ENCODE measurements at regions not wholly inside any gene's neighbourhood (a gene's known extent, or its start where the extent isn't known, plus 50 kb on each side); places are given as distances from the start of the nearest gene placed in this dataset.

- no peak for DNase-seq (ENCODE audit: low read depth in 2 of 2)
- no peak overlapping the region for H3K4me3 ChIP-seq (replicated peaks in 1 of 2; ENCODE audit: low read depth in 2 of 2, low read length in 2 of 2)
- TF ChIP-seq, protein P1, sequence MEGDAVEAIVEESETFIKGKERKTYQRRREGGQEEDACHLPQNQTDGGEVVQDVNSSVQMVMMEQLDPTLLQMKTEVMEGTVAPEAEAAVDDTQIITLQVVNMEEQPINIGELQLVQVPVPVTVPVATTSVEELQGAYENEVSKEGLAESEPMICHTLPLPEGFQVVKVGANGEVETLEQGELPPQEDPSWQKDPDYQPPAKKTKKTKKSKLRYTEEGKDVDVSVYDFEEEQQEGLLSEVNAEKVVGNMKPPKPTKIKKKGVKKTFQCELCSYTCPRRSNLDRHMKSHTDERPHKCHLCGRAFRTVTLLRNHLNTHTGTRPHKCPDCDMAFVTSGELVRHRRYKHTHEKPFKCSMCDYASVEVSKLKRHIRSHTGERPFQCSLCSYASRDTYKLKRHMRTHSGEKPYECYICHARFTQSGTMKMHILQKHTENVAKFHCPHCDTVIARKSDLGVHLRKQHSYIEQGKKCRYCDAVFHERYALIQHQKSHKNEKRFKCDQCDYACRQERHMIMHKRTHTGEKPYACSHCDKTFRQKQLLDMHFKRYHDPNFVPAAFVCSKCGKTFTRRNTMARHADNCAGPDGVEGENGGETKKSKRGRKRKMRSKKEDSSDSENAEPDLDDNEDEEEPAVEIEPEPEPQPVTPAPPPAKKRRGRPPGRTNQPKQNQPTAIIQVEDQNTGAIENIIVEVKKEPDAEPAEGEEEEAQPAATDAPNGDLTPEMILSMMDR (IDR thresholded peaks at IDR 0.05; ENCODE audit: low read depth, low read length), result no peak
Observed at GRCh38 chr2:234334756-234335155, 162.1 kb downstream of the ARL4C start.

- TF ChIP-seq, protein P1 (IDR thresholded peaks at IDR 0.05; ENCODE audit: low read depth, low read length), result no peak
- peak; percentile 2 to 17 for DNase-seq (ENCODE audit: low read depth in 2 of 2)
- H3K4me3 ChIP-seq (replicated peaks in 1 of 2; ENCODE audit: low read depth in 2 of 2, low read length in 2 of 2), result no peak overlapping the region
Observed at GRCh38 chr2:234334151-234334550, 162.7 kb downstream of the ARL4C start.

- no peak for DNase-seq (ENCODE audit: low read depth in 2 of 2)
- TF ChIP-seq, protein P1 (IDR thresholded peaks at IDR 0.05; ENCODE audit: low read depth, low read length), result no peak
Observed at GRCh38 chr2:234333168-234334130, 163.4 kb downstream of the ARL4C start.

DNA sequence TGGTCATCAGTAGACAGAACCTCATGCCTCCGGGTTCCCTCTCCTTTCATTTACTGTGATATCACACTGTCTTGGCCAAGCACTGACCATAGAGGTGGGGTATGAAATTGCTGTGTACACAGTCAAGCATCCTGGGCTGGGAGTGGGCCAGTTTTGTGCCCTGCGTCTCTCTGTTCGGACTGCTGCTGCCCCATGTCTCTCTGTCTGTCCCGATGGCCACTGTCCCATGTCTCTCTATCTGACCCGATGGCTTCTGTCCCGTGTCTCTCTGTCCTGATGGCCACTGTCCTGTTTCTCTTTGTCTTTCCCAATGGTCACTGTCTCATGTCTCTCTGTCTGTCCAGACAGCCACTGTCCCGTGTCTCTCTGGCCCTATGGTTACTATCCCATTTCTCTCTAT is 164.9 kb downstream of the ARL4C start:
- TF ChIP-seq, protein P1 (IDR thresholded peaks at IDR 0.05; ENCODE audit: low read depth, low read length), result no peak
- no peak overlapping the region for H3K4me3 ChIP-seq (replicated peaks in 1 of 2; ENCODE audit: low read depth in 2 of 2, low read length in 2 of 2)
- no peak for DNase-seq (ENCODE audit: low read depth in 2 of 2)

More at GRCh38 chr2:234333168-234334130, 163.4 kb downstream of the ARL4C start:
- no peak overlapping the region for H3K4me3 ChIP-seq (replicated peaks in 1 of 2; ENCODE audit: low read depth in 2 of 2, low read length in 2 of 2)

- H3K4me3 ChIP-seq (replicated peaks in 1 of 2; ENCODE audit: low read depth in 2 of 2, low read length in 2 of 2), result no peak overlapping the region
- TF ChIP-seq, protein P1 (IDR thresholded peaks at IDR 0.05; ENCODE audit: low read depth, low read length), result no peak
- DNase-seq (ENCODE audit: low read depth in 2 of 2), result no peak
Observed at GRCh38 chr2:234331566-234331965, 165.3 kb downstream of the ARL4C start.

DNA sequence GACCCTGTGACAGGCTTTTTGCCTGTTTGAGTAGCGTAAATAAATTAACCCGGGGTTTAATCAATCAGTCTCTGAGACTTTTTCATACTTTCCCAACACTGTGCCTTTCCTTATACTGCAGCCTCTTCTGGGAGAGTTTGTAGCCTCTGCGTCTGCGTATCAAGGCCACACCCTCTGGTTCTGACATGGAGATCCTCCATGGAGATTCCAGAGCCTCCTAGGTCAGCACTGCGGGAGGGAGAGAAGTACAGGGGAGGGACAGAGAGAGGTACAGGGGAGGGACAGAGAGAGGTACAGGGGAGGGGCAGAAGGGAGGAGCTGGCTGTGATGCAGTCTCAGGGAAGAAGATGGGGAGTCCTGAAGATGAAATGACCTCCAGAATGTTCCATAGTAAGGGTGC is 166.0 kb downstream of the ARL4C start:
- H3K4me3 ChIP-seq (replicated peaks in 1 of 2; ENCODE audit: low read depth in 2 of 2, low read length in 2 of 2), result no peak overlapping the region
- no peak for DNase-seq (ENCODE audit: low read depth in 2 of 2)
- TF ChIP-seq, protein P1 (IDR thresholded peaks at IDR 0.05; ENCODE audit: low read depth, low read length), result no peak
